ENCODE measurements at regions not wholly inside any gene's neighbourhood (a gene's known extent, or its start where the extent isn't known, plus 50 kb on each side); places are given as distances from the start of the nearest gene placed in this dataset.

DNA sequence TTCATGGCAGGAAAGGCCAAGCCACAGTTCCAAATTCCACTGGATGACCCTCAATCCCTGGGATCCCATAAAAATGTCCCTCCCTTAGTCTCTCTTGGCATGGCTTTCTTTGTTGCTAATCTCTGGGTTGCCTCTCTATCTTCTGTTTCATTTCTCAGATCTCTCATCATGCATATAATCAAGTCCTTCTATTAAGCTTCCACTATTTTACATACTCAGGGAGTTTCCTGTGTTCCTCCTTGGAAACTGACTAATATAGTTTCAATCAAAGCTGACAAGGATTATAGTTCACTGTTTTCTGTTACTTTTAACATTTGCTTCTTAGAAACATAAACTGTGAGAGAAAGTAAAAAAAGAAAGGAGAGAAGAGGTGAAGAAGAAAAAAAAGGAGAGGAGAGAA is 113.8 kb upstream of the COL8A1 start:
- no peak for TF ChIP-seq EZH2 (IDR thresholded peaks at IDR 0.05; ENCODE audit: insufficient read depth, low read length)
- TF ChIP-seq, protein P1, sequence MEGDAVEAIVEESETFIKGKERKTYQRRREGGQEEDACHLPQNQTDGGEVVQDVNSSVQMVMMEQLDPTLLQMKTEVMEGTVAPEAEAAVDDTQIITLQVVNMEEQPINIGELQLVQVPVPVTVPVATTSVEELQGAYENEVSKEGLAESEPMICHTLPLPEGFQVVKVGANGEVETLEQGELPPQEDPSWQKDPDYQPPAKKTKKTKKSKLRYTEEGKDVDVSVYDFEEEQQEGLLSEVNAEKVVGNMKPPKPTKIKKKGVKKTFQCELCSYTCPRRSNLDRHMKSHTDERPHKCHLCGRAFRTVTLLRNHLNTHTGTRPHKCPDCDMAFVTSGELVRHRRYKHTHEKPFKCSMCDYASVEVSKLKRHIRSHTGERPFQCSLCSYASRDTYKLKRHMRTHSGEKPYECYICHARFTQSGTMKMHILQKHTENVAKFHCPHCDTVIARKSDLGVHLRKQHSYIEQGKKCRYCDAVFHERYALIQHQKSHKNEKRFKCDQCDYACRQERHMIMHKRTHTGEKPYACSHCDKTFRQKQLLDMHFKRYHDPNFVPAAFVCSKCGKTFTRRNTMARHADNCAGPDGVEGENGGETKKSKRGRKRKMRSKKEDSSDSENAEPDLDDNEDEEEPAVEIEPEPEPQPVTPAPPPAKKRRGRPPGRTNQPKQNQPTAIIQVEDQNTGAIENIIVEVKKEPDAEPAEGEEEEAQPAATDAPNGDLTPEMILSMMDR (IDR thresholded peaks at IDR 0.05; ENCODE audit: insufficient read depth, low read depth, low read length), result no peak
